Duodenal mucosa (tissue), 2 donors: ENCODE measurements at regions not wholly inside any gene's neighbourhood (a gene's known extent, or its start where the extent isn't known, plus 50 kb on each side); places are given as distances from the start of the nearest gene placed in this dataset.
"Not testable (repeated sequence)": the region's sequence is repeated elsewhere in the genome, so short reads cannot be mapped to it uniquely, and the experiment has no call there.

ENCODE experiments used
- H3K27ac ChIP-seq: one replicate; pipeline ENCODE4 v1.7.0; 2013; ENCODE audit warnings: low read depth, low read length
- H3K27me3 ChIP-seq, 2 donors: one replicate each; pipeline ENCODE4 v1.7.0; 2013; ENCODE audit warnings: low read length in 2 of 2, control low read depth in 1 of 2; ENCODE audit not compliant: insufficient read depth in 2 of 2, control insufficient read depth in 1 of 2
- H3K36me3 ChIP-seq, 2 donors: one replicate each; pipeline ENCODE4 v1.7.0; 2013; ENCODE audit warnings: low read length in 2 of 2, control low read depth in 1 of 2; ENCODE audit not compliant: insufficient read depth in 2 of 2, control insufficient read depth in 1 of 2
- H3K4me1 ChIP-seq, 2 donors: one replicate each; pipeline ENCODE4 v1.7.0; 2013; ENCODE audit warnings: low read length in 2 of 2, control low read depth in 1 of 2; ENCODE audit not compliant: insufficient read depth in 2 of 2, control insufficient read depth in 1 of 2
- H3K4me3 ChIP-seq, 2 donors: one replicate each; pipeline ENCODE4 v1.7.0; 2013; ENCODE audit warnings: low read length in 2 of 2, low read depth in 1 of 2
- H3K9ac ChIP-seq, 2 donors: one replicate each; pipeline ENCODE4 v1.7.0; 2013; ENCODE audit warnings: low read length in 2 of 2, low read depth in 1 of 2
- H3K9me3 ChIP-seq, 2 donors: one replicate each; pipeline ENCODE4 v1.7.0; 2013; ENCODE audit warnings: low read length in 2 of 2, control low read depth in 1 of 2; ENCODE audit not compliant: control insufficient read depth in 1 of 2

DNA sequence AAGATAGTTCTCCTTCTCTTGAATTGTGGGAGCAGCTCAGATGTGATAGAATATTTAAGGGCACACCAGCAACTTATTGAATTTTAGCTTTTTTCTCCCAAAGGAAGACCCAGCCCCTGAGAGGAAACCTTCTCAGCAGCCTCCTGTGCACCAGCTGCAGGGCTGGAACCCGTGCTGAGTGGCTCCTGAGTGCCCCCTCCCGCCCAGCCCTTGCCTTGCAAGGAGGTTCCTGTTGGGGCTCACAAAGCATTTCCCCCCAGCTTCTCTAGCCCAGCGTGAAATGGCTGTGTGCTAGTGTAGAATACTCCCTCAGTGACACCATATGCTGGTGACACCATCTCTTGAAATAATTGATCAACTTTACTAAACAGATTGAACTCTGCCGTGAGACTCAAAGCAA is 1180.1 kb downstream of the TMEM121 start:
- not testable (repeated sequence) for H3K4me1 ChIP-seq, H3K4me3 ChIP-seq, H3K9me3 ChIP-seq, H3K9ac ChIP-seq, H3K27me3 ChIP-seq, H3K36me3 ChIP-seq, H3K27ac ChIP-seq

DNA sequence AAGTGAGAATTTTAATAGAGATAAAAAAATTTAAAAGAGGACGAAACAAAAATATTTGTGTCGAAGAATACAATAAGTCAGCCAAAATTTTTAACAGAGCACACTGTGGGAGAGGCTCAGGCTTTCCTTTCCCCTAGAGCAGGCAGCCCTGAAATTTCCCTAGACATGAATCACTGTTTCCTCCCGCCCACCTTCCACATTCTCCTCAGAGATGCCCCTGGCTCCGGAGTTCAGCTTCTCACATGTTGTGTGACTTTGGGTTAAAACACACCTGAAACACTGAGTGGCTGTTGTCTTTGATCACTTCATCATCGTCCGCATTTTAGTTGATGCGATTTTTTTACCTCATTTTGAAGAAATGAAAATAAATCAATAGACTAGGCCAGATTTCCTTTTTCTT is 1183.8 kb downstream of the TMEM121 start:
- H3K9me3 ChIP-seq, H3K9ac ChIP-seq, H3K4me1 ChIP-seq, H3K27me3 ChIP-seq, H3K27ac ChIP-seq, H3K36me3 ChIP-seq, H3K4me3 ChIP-seq: not testable (repeated sequence)

DNA sequence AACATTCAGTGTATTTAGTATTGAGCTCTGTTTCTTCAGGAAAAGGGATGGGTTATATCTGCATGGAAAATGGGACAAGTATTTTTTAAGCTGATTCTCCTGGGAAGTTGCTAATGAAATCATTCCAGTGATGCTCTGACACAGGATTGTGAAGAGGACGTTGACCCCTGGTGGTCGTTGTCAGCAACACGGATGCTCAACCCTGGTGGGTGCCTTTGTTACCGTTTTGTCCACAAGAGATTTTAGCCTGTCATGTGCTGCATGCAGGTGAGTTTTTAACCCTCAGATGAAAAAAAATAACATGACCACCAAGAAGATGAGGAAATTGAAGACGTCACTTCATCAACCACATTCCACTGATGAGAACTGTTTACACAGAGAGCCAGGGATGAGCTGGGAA is 1186.1 kb downstream of the TMEM121 start:
- H3K9me3 ChIP-seq, H3K27me3 ChIP-seq, H3K27ac ChIP-seq, H3K36me3 ChIP-seq, H3K4me1 ChIP-seq, H3K4me3 ChIP-seq, H3K9ac ChIP-seq: not testable (repeated sequence)

DNA sequence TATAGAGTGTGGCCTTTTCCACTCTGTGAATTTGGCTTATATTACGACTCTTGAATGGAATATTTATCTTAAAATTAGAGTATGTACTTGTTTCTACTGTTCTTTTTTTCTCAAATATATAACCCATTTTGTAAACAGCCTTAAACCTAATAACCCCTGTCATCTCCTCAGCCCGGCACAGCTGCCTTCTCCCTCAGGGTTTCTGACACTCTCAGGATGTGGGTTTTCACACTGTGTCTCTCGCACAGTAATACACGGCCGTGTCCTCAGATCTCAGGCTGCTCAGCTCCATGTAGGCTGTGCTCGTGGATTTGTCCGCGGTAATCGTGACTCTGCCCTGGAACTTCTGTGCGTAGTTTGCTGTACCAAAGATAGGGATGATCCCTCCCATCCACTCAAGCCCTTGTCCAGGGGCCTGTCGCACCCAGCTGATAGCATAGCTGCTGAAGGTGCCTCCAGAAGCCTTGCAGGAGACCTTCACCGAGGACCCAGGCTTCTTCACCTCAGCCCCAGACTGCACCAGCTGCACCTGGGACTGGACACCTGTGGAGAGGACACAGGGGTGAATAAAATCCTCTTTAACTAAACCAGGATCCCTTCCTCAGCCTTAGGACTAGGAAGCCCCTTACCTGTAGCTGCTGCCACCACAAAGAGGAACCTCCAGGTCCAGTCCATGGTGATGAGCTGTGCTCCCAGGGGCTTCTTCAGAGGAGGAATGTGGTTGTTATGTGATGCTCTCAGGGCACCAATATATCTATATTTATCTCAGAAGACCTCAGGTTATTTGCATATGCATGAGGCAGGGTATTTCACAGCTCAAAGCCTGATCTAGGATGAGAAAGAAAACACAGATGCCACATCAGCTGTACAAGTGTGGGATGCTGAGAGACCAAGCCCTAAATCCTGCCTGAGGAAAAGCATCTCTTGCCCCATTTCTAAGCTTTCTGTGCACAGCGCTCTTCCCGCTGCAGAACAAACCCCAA is 1188.4 kb downstream of the TMEM121 start:
- not testable (repeated sequence) for H3K27ac ChIP-seq, H3K9ac ChIP-seq, H3K4me1 ChIP-seq, H3K4me3 ChIP-seq, H3K9me3 ChIP-seq, H3K27me3 ChIP-seq, H3K36me3 ChIP-seq

DNA sequence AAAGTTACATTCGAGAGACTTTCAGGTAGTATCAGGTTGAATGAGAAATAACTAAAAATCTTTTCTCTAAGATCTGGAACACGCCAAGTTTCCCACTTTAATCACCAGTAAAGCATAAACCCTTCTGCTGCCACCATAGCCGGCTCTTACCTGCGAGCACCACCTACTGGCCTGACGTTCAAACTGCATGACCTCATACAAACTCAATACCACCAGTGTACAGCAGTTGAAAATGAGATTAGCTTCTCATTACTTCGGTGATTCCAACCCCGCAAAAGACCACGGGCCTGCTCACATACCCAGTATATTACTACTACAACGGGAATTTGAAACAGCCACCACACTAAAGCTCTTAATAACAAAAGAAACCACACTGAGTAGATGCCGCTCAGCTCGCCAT is 1191.2 kb downstream of the TMEM121 start:
- H3K4me3 ChIP-seq, H3K27me3 ChIP-seq, H3K27ac ChIP-seq, H3K9ac ChIP-seq, H3K36me3 ChIP-seq, H3K9me3 ChIP-seq, H3K4me1 ChIP-seq: not testable (repeated sequence)

DNA sequence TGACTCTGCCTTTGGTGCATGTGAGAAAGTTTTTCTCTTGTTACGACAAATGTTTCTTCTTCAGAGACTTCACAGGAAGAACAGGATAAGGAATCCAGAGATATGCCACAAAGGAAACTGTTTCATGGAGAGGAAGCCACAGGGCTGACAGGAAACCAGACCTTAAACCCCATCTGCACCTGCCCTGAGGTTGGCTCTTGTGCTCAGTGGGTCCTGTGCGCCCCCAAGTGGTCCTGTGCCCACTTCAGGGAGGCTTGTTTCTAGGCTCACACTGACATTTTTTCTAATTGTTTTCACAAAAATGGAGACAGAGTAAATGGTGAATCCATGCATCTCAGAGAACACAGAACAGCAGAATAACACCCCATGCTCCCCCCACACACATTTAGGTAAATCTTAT is 1193.5 kb downstream of the TMEM121 start:
- H3K9me3 ChIP-seq, H3K27ac ChIP-seq, H3K9ac ChIP-seq, H3K36me3 ChIP-seq, H3K4me3 ChIP-seq, H3K27me3 ChIP-seq, H3K4me1 ChIP-seq: not testable (repeated sequence)

DNA sequence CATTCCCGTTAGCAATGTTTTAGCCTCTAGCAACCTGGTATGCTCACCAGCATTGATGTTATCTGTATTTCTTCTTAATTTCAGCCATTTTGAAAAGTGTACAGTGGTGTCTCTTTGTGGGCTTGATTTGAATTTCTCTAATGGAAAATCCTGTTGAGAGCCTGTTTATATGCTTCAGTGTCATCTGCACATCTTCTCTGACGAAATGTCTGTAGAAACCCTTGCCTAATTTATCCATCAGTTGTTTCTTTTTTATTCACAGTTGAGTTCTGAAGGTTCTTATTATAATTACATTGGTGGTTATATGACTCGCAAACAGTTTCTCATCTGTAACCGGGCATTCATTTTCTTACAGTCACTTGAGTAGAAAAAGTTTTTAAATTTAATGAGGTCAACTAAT is 1195.5 kb downstream of the TMEM121 start:
- not testable (repeated sequence) for H3K9me3 ChIP-seq, H3K27me3 ChIP-seq, H3K27ac ChIP-seq, H3K4me1 ChIP-seq, H3K36me3 ChIP-seq, H3K9ac ChIP-seq, H3K4me3 ChIP-seq

DNA sequence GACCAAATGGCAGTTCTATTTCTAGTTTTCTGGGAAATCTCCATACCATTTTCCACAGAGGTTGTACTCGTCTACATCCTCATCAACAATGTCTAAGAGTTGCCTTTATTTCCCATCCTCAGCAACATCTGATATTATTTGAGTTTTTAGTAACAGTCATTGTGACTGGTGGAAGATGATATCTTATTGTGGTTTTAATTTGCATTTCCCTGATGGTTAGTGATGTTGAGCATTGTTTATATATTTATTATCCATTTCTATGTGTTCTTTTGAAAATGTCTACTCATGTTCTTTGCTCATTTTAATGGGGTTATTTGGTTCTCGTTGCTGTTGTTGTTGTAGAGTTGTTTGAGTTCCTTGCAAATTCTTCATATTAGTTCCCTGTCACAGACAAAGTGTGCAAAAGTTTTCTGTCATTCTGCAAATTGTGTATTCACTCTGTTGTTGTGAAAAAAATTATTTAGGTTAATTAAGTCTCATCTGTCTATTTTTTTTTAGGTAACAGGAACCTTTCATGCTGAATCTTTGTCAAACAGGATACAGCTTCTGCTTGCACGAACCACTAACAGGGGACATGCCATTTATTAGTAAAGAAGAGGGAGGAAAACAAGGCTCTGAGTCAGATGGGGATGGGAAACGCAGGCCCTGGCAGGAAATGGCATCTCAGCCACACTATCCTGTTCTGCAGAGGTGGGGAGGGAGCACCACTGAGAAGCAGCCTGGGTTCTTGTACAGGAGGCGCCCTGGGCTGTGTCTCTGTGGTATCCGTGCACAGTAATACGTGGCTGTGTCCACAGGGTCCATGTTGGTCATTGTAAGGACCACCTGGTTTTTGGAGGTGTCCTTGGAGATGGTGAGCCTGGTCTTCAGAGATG is 1196.7 kb downstream of the TMEM121 start:
- H3K27me3 ChIP-seq, H3K27ac ChIP-seq, H3K9me3 ChIP-seq, H3K36me3 ChIP-seq, H3K9ac ChIP-seq, H3K4me3 ChIP-seq, H3K4me1 ChIP-seq: not testable (repeated sequence)

DNA sequence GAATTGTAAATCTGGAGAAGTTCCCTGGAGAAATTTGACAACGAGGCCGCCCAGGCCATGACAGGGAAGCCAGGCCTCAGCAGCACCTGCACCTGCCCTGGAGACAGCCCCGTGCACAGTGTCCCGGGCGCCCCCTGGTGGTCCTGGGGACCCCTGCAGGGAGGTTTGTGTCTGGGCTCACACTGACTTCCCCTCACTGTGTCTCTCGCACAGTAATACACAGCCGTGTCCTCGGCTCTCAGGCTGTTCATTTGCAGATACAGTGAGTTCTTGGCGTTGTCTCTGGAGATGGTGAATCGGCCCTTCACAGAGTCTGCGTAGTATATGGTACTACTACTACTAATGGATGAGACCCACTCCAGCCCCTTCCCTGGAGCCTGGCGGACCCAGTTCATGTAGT is 1201.6 kb downstream of the TMEM121 start:
- H3K4me3 ChIP-seq, H3K27me3 ChIP-seq, H3K9me3 ChIP-seq, H3K4me1 ChIP-seq, H3K9ac ChIP-seq, H3K36me3 ChIP-seq, H3K27ac ChIP-seq: not testable (repeated sequence)

DNA sequence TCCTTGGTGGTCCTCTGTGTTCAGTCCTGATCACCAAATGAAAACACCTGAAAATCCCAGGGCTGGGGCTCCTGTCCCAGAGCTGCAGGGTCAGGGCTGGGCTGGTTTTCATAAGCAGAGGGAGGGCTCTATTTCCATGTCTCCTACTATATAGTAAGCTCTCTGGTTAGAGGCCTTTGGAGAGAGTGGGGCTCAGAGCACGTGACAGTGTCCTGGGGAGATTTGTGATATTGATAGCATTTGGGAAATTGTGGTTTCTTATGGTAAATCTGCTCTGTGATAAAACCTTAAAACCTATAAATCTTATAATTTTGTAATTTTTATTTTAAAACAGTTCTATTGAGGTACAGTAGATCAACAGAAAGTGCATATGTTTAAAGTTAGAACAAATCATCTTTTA is 1202.2 kb downstream of the TMEM121 start:
- H3K27ac ChIP-seq, result no peak overlapping the region
- H3K9me3 ChIP-seq, result no peaks in the 10 kb centered on the region
- H3K4me1 ChIP-seq, result no peaks in the 10 kb centered on the region

More for the DNA sequence above, 1202.2 kb downstream of the TMEM121 start:
- no peak overlapping the region for H3K9ac ChIP-seq
- no peak overlapping the region for H3K4me3 ChIP-seq
- no peaks in the 10 kb centered on the region for H3K36me3 ChIP-seq
- no peaks in the 10 kb centered on the region for H3K27me3 ChIP-seq
